RKO (cell line): ENCODE measurements at regions not wholly inside any gene's neighbourhood (a gene's known extent, or its start where the extent isn't known, plus 50 kb on each side); places are given as distances from the start of the nearest gene placed in this dataset.
"Not testable (repeated sequence)": the region's sequence is repeated elsewhere in the genome, so short reads cannot be mapped to it uniquely, and the experiment has no call there.

ENCODE experiments used
- DNase-seq: peaks from one replicate; pipeline ENCODE4 v3.0.0-alpha.2; 2016; ENCODE audit warnings: low spot score

DNA sequence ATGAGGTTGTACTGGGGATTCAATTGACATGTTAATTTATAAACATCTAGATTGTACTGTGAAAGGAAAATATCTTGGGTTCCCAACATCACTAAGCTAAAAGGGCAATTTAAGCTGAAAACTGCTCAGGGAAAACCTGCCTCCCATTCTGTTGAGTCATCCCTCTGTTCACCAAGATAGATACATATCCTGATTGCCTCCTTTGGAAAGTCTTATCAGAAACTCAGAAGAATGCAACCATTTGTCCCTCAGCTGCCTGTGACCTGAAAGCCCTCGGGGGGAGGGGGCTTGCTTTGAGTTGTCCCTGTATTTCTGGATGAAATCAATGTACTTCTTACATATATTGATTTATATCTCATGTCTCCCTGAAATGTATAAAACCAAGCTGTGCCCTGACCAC is 187.0 kb upstream of the ETV3 start:
- DNase-seq: no peak

DNA sequence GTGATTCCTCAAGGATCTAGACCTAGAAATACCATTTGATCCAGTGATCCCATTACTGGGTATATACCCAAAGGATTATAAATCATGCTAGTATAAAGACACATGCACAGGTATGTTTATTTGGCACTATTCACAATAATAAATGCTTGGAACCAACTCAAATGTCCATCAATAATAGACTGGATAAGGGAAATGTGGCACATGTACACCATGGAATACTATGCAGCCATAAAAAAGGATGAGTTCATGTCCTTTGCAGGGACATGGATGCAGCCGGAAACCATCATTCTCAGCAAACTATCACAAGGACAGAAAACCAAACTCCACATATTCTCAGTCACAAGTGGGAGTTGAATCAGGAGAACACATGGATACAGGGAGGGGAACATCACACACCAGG is 183.8 kb upstream of the ETV3 start:
- not testable (repeated sequence) for DNase-seq

DNA sequence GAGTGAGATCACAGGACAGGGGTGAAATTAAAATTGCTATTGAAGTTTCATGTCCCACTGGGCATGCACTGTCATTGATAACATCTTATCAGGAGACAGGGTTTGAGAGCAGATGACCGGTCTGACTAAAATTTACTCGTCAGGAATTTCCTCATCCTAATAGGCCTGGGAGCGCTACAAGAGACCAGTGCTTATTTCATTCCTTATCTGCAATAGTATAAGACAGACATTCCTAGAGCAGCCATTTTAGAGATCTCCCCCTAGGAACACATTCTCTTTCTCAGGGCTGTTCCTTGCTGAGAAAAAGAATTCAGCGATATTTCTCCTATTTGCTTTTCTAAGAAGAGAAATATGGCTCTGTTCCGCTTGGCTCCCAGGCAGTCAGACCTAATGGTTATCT is 181.4 kb upstream of the ETV3 start:
- DNase-seq: no peak

DNA sequence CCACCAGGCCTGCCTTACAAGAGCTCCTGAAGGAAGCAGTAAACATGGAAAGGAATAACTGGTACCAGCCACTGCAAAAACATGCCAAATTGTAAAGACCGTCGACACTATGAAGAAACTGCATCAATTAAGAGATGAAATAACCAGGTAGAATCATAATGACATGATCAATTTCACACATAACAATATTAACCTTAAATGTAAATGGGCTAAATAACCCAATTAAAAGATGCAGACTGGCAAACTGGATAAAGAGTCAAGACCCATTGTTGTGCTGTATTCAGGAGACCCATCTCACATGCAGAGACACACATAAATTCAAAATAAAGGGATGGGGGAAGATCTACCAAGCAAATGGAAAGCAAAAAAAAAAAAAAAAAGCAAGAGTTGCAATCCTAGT is 179.0 kb upstream of the ETV3 start:
- DNase-seq: not testable (repeated sequence)

GRCh38 chr1:157315544-157315943 is 177.3 kb upstream of the ETV3 start:
- DNase-seq: no peak

GRCh38 chr1:157314408-157314807 is 176.2 kb upstream of the ETV3 start:
- no peak for DNase-seq

GRCh38 chr1:157313240-157313807 is 175.1 kb upstream of the ETV3 start:
- DNase-seq: no peak

DNA sequence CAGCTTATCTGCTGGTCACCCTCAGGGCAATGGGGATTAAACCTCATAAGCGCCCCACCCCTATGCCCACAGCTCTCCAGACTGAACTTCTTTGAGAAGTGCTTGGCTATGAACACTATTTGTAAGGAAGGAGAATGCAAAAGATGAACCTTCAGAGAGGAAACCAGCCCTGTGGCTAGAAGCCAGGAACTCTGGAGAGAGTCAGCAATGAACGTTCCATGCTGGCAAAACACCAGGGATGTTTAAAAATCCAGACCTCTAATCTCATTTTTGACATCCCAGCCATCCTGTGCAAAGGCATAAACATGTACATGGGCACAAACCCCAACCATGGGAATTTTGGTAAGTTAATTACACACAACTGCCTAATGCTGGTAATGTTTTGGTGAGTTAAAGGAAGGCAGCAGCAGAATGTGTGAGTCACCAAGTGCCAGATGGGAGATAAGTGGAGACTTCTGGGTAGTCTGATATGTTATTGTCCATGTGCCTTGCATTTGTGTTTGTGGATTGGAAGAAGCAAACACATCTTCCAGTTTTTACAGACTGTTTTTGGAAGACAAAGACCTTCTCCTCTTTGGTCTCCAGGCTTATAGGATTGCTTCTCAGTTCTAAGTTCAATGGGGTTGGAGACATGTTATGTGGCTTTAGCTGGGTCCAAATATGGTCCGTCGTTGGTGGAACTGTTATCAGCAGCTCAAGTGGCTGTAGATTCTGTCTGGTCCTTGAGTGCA is 174.1 kb upstream of the ETV3 start:
- DNase-seq: no peak

- DNase-seq: no peak
Measured at GRCh38 chr1:157311730-157312081, 173.5 kb upstream of the ETV3 start.

GRCh38 chr1:157310805-157311729 is 172.9 kb upstream of the ETV3 start:
- peak; percentile 34 for DNase-seq

GRCh38 chr1:157310401-157310800 is 172.2 kb upstream of the ETV3 start:
- DNase-seq: no peak

GRCh38 chr1:157307491-157307890 is 169.3 kb upstream of the ETV3 start:
- no peak for DNase-seq

- no peak for DNase-seq
Measured at GRCh38 chr1:157306896-157307295, 168.7 kb upstream of the ETV3 start.

DNA sequence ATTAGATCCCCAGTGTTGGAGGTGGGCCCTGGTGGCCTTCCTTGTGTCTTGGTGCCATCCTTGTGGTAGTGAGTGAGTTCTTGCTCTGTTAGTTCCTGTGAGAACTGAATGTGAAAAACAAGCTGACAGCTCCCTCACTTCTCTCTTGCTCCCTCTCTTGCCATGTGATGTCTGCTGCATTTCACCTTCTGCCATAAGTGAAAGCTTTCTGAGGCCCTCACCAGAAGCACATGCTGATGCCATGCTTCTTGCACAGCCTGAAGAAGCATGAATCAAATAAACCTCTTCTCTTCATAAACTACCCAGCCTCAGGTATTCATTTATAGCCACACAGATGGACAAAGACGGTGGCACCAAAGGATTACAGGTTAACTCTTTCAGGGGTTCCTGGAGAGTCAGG is 166.1 kb upstream of the ETV3 start:
- no peak for DNase-seq

- no peak for DNase-seq
Measured at GRCh38 chr1:157302724-157303123, 164.5 kb upstream of the ETV3 start.

DNA sequence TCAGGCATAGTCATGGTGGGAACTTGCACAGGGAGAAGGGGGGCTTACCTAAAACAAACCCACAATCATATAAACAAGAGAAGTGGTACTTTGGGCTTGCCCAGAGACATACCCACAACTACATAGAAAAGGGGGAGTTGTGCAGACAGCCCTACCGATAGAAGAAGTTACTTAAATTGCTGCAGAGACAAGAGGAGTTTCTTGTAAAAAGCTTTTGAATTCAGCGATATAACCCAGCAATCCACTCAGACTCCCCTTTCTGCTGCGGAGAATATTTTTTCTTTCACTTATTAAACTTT is 164.0 kb upstream of the ETV3 start:
- no peak for DNase-seq

- no peak for DNase-seq
Measured at GRCh38 chr1:157301477-157302198, 163.4 kb upstream of the ETV3 start.

- DNase-seq: not testable (repeated sequence)
Measured at GRCh38 chr1:157294387-157295145, 156.4 kb upstream of the ETV3 start.

DNA sequence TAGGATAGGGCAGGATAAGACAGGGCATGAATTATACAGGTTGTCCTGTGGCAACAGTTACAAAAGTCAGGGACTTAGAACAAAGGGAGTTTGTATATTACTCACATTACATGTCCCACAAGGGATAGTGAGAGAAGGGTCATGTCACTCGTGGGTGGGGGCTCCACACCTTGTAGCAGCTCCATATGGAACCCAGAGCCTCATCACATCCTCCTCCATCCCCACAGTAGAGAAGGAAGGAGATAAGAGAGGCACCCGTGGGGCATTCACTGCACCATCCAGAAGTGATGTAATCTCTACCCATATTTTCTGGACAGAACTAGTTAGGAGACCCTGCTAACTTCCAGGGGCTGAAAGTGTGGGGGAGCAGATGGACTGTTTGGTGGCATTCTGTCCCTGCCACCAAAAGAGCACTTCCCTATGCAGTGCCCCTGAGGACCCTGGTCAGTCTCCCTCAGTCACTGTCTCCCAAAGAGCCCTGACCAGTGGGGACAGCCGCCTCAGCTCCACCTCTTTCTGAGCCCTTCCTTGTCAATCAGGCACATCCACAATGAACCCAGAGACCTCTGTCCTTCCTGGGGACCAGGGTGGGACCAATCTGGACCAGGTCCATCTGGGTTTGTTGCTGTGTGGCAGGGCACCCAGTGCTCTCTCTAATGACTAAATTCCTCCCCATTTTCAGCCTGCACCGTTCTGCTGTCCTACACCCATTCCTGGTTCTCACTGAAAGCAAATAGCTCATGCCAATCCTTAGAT is 154.8 kb upstream of the ETV3 start:
- DNase-seq: no peak

GRCh38 chr1:157292302-157292701 is 154.1 kb upstream of the ETV3 start:
- no peak for DNase-seq

- DNase-seq: no peak
Measured at GRCh38 chr1:157291083-157291482, 152.9 kb upstream of the ETV3 start.
